NCI-H1417 treated with DMSO at 0.1 percent for 48 hours (cell line): ENCODE measurements at regions not wholly inside any gene's neighbourhood (a gene's known extent, or its start where the extent isn't known, plus 50 kb on each side); places are given as distances from the start of the nearest gene placed in this dataset.

Experiments used
- DNase-seq: peaks from one replicate; lab custom pipeline; 2025; lab: John Stamatoyannopoulos, UW

GRCh38 chr3:159619341-159619885 lies 369.2 kb upstream of the IL12A start:
- DNase-seq: no peak

GRCh38 chr3:159620281-159620680 lies 368.4 kb upstream of the IL12A start:
- no peak for DNase-seq

- no peak for DNase-seq
These were observed 367.8 kb upstream of the IL12A start for GRCh38 chr3:159620873-159621272.

GRCh38 chr3:159624616-159625015 lies 364.0 kb upstream of the IL12A start:
- no peak for DNase-seq

GRCh38 chr3:159625594-159625993 lies 363.0 kb upstream of the IL12A start:
- no peak for DNase-seq

GRCh38 chr3:159626598-159626997 lies 362.0 kb upstream of the IL12A start:
- no peak for DNase-seq

GRCh38 chr3:159627229-159627628 lies 361.4 kb upstream of the IL12A start:
- no peak for DNase-seq

GRCh38 chr3:159627634-159628033 lies 361.0 kb upstream of the IL12A start:
- DNase-seq: no peak

GRCh38 chr3:159629329-159630084 lies 359.1 kb upstream of the IL12A start:
- no peak for DNase-seq

- no peak for DNase-seq
These were observed 357.4 kb upstream of the IL12A start for GRCh38 chr3:159631226-159631625.

GRCh38 chr3:159632128-159632527 lies 356.5 kb upstream of the IL12A start:
- no peak for DNase-seq

GRCh38 chr3:159632851-159633250 lies 355.8 kb upstream of the IL12A start:
- DNase-seq: no peak

GRCh38 chr3:159634483-159634882 lies 354.2 kb upstream of the IL12A start:
- peak; percentile 66 for DNase-seq

- DNase-seq: no peak
These were observed 353.5 kb upstream of the IL12A start for GRCh38 chr3:159635047-159635641.

- DNase-seq: no peak
These were observed 350.6 kb upstream of the IL12A start for GRCh38 chr3:159637883-159638542.

GRCh38 chr3:159640225-159640624 lies 348.4 kb upstream of the IL12A start:
- no peak for DNase-seq

GRCh38 chr3:159643406-159643805 lies 345.2 kb upstream of the IL12A start:
- no peak for DNase-seq

GRCh38 chr3:159645874-159646273 lies 342.8 kb upstream of the IL12A start:
- DNase-seq: no peak

GRCh38 chr3:159649951-159650350 lies 338.7 kb upstream of the IL12A start:
- no peak for DNase-seq

GRCh38 chr3:159650726-159651125 lies 337.9 kb upstream of the IL12A start:
- no peak for DNase-seq

- DNase-seq: no peak
These were observed 336.2 kb upstream of the IL12A start for GRCh38 chr3:159652452-159652851.

GRCh38 chr3:159654183-159655134 lies 334.2 kb upstream of the IL12A start:
- no peak for DNase-seq
